Stimulated activated CD4-positive, alpha-beta T cell treated with anti-CD3 and anti-CD28 coated beads, Interleukin-12 subunit alpha, Interleukin-12 subunit beta, amount 100 ng/mL, for 48 hours (primary cell): ENCODE measurements at regions not wholly inside any gene's neighbourhood (a gene's known extent, or its start where the extent isn't known, plus 50 kb on each side); places are given as distances from the start of the nearest gene placed in this dataset.

Experiments
- DNase-seq, 3 donors: peaks; one replicate each; pipeline ENCODE4 v3.0.0-alpha.2; 2020; ENCODE audit warnings: low read depth in 2 of 3, low spot score in 1 of 3

- no peak for DNase-seq
Observed at GRCh38 chr21:28754127-28754611, 238.5 kb downstream of the LTN1 start.

GRCh38 chr21:28752131-28752530, 240.5 kb downstream of the LTN1 start:
- no peak for DNase-seq

GRCh38 chr21:28751176-28751575, 241.5 kb downstream of the LTN1 start:
- DNase-seq, result no peak

- no peak for DNase-seq
Observed at GRCh38 chr21:28750565-28750964, 242.1 kb downstream of the LTN1 start.

GRCh38 chr21:28749536-28749935, 243.1 kb downstream of the LTN1 start:
- no peak for DNase-seq

- DNase-seq, result no peak
Observed at GRCh38 chr21:28747464-28747863, 245.2 kb downstream of the LTN1 start.

GRCh38 chr21:28746166-28746565, 246.5 kb downstream of the LTN1 start:
- no peak for DNase-seq

GRCh38 chr21:28745131-28746016, 247.3 kb downstream of the LTN1 start:
- peak; percentile 48 to 67 (median 58) for DNase-seq

- DNase-seq, result no peak
Observed at GRCh38 chr21:28743723-28744122, 249.0 kb downstream of the LTN1 start.

GRCh38 chr21:28742527-28742926, 250.2 kb downstream of the LTN1 start:
- DNase-seq, result no peak

- DNase-seq, result no peak
Observed at GRCh38 chr21:28740125-28740524, 252.6 kb downstream of the LTN1 start.

GRCh38 chr21:28738882-28739281, 253.8 kb downstream of the LTN1 start:
- DNase-seq, result no peak

GRCh38 chr21:28738420-28738704, 254.3 kb downstream of the LTN1 start:
- DNase-seq, result no peak

GRCh38 chr21:28737674-28738419, 254.8 kb downstream of the LTN1 start:
- no peak for DNase-seq

GRCh38 chr21:28734522-28735175, 258.0 kb downstream of the LTN1 start:
- DNase-seq, result no peak

GRCh38 chr21:28731700-28732321, 260.9 kb downstream of the LTN1 start:
- no peak for DNase-seq

- no peak for DNase-seq
Observed at GRCh38 chr21:28729887-28730286, 262.8 kb downstream of the LTN1 start.

GRCh38 chr21:28727809-28728208, 264.9 kb downstream of the LTN1 start:
- DNase-seq, result no peak

- DNase-seq, result no peak
Observed at GRCh38 chr21:28725396-28725795, 267.3 kb downstream of the LTN1 start.

- no peak for DNase-seq
Observed at GRCh38 chr21:28723646-28724045, 269.0 kb downstream of the LTN1 start.

GRCh38 chr21:28719723-28720122, 273.0 kb downstream of the LTN1 start:
- DNase-seq, result no peak
